H1 (cell line): ENCODE measurements at regions not wholly inside any gene's neighbourhood (a gene's known extent, or its start where the extent isn't known, plus 50 kb on each side); places are given as distances from the start of the nearest gene placed in this dataset.

Experiments used
- CTCF ChIA-PET: fragments of 300-600 bp; sonication (Branson Sonifier 250); formaldehyde crosslinking; loops from one replicate; lab custom pipeline; 2021; ENCODE audit not compliant: partially characterized antibody; lab: Charles Lee
- POLR2A ChIA-PET: fragments of 300-600 bp; sonication (Branson Sonifier 250); formaldehyde crosslinking; loops from one replicate; lab custom pipeline; 2021; ENCODE audit warnings: inconsistent platforms; ENCODE audit not compliant: partially characterized antibody; lab: Charles Lee
- DNase-seq, 2 experiments: peaks; one replicate each; pipeline versions ENCODE4 v3.0.0 to v3.0.0-alpha.2; 2010 to 2022; ENCODE audit warnings: low spot score in 2 of 2, low read depth in 1 of 2, mixed read lengths in 1 of 2
- FAIRE-seq: peaks from 2 replicates; lab custom pipeline; 2011; peaks lifted over from hg19 to GRCh38; lab: Jason Lieb, UNC
- H2AFZ ChIP-seq: 2 replicates; pipeline ENCODE4 v1.8.1; 2012; ENCODE audit warnings: low read length, inconsistent platforms
- H2AK5ac ChIP-seq: 2 replicates; pipeline ENCODE4 v1.6.1; 2013; ENCODE audit warnings: low read depth, low read length
- H2BK120ac ChIP-seq: replicated peaks from 2 replicates; pipeline ENCODE3; 2013; ENCODE audit warnings: low read depth, low read length, inconsistent platforms
- H2BK12ac ChIP-seq: 2 replicates; pipeline ENCODE4 v1.6.1; 2013; ENCODE audit warnings: low read depth, low read length
- H2BK15ac ChIP-seq: 2 replicates; pipeline ENCODE4 v1.6.1; 2013; ENCODE audit warnings: low read length
- H2BK20ac ChIP-seq: 2 replicates; pipeline ENCODE4 v1.6.1; 2013; ENCODE audit warnings: low read length
- H2BK5ac ChIP-seq: 2 replicates; pipeline ENCODE4 v1.6.1; 2013; ENCODE audit warnings: low read depth, low read length
- H3K14ac ChIP-seq: 2 replicates; pipeline ENCODE4 v1.6.1; 2013; ENCODE audit warnings: inconsistent platforms; ENCODE audit not compliant: insufficient read length
- H3K18ac ChIP-seq: 2 replicates; pipeline ENCODE4 v1.6.1; 2013; ENCODE audit warnings: low read length; ENCODE audit errors: extremely low read depth
- H3K23ac ChIP-seq: 2 replicates; pipeline ENCODE4 v1.6.1; 2013; ENCODE audit warnings: inconsistent platforms; ENCODE audit not compliant: insufficient read length
- H3K23me2 ChIP-seq: 2 replicates; pipeline ENCODE4 v1.6.1; 2013; ENCODE audit warnings: low read depth, low read length
- H3K27ac ChIP-seq: 2 replicates; pipeline ENCODE4 v1.6.1; 2011; ENCODE audit warnings: low read depth, low read length, inconsistent platforms
- H3K27me3 ChIP-seq, 4 experiments: replicated peaks in 1 of 4; 1 replicate in 1 of 4; 2 replicates in 3 of 4; pipeline versions ENCODE4 v1.6.1 to v1.8.1; 2011 to 2013; ENCODE audit warnings: low read length in 3 of 4, mild to moderate bottlenecking in 3 of 4, inconsistent platforms in 2 of 4, mixed read lengths in 2 of 4, moderate library complexity in 1 of 4; ENCODE audit not compliant: control insufficient read depth in 3 of 4, insufficient read depth in 3 of 4; ENCODE audit errors: extremely low read depth in 1 of 4
- H3K36me3 ChIP-seq, 4 experiments: 2 replicates each; pipeline versions ENCODE4 v1.6.1 to v1.8.1; 2011 to 2013; ENCODE audit warnings: mild to moderate bottlenecking in 4 of 4, low read length in 3 of 4, moderate library complexity in 2 of 4, control low read depth in 1 of 4, inconsistent platforms in 1 of 4; ENCODE audit not compliant: insufficient read depth in 4 of 4, control insufficient read depth in 2 of 4
- H3K4ac ChIP-seq: replicated peaks from 2 replicates; pipeline ENCODE3; 2013; ENCODE audit warnings: low read length, low read depth, mixed read lengths, inconsistent platforms; ENCODE audit not compliant: insufficient read length
- H3K4me1 ChIP-seq, 4 experiments: replicated peaks in 1 of 4; 1 replicate in 1 of 4; 2 replicates in 3 of 4; pipeline versions ENCODE4 v1.6.1 to v1.8.1; 2011 to 2013; ENCODE audit warnings: low read length in 3 of 4, inconsistent platforms in 2 of 4, mixed read lengths in 1 of 4; ENCODE audit not compliant: insufficient read depth in 4 of 4, control insufficient read depth in 3 of 4
- H3K4me2 ChIP-seq, 2 experiments: 2 replicates each; pipeline versions ENCODE4 v1.6.1 to v1.8.1; 2011 to 2013; ENCODE audit warnings: low read depth in 2 of 2, low read length in 2 of 2, control low read depth in 1 of 2, inconsistent platforms in 1 of 2, mild to moderate bottlenecking in 1 of 2; ENCODE audit not compliant: insufficient read depth in 1 of 2
- H3K4me3 ChIP-seq, 4 experiments: fragments of 200-600, 300-600 bp in 1 of 4; sonication (generic), shearing (Covaris generic), sonication (Bioruptor Twin) in 1 of 4; 2 replicates each; pipeline versions ENCODE4 v1.5.1 to v1.8.1; 2011 to 2016; ENCODE audit warnings: low read length in 4 of 4, low read depth in 3 of 4, control low read depth in 2 of 4, inconsistent platforms in 2 of 4, mild to moderate bottlenecking in 2 of 4, mixed read lengths in 1 of 4, moderate library complexity in 1 of 4; ENCODE audit not compliant: insufficient read depth in 2 of 4; ENCODE audit errors: extremely low read depth in 1 of 4
- H3K56ac ChIP-seq: replicated peaks from 2 replicates; pipeline ENCODE3; 2013; ENCODE audit warnings: low read depth, mild to moderate bottlenecking, mixed read lengths, low read length, inconsistent platforms; ENCODE audit not compliant: insufficient read length
- H3K79me1 ChIP-seq: 2 replicates; pipeline ENCODE4 v1.6.1; 2013; ENCODE audit warnings: low read depth, low read length, control low read depth
- H3K79me2 ChIP-seq, 2 experiments: 2 replicates each; pipeline versions ENCODE4 v1.6.1 to v1.8.1; 2012 to 2013; ENCODE audit warnings: low read length in 2 of 2, mild to moderate bottlenecking in 2 of 2, inconsistent platforms in 1 of 2; ENCODE audit not compliant: insufficient read depth in 2 of 2, control insufficient read depth in 1 of 2
- H3K9ac ChIP-seq, 4 experiments: replicated peaks in 1 of 4; 1 replicate in 1 of 4; 2 replicates in 3 of 4; pipeline versions ENCODE4 v1.6.1 to v1.8.1; 2011 to 2013; ENCODE audit warnings: low read depth in 3 of 4, low read length in 3 of 4, control low read depth in 2 of 4, mild to moderate bottlenecking in 2 of 4, moderate library complexity in 2 of 4, inconsistent platforms in 1 of 4; ENCODE audit errors: extremely low read depth in 1 of 4
- H3K9me3 ChIP-seq, 2 experiments: 2 replicates each; pipeline versions ENCODE4 v1.6.1 to v1.8.1; 2012 to 2013; ENCODE audit warnings: mild to moderate bottlenecking in 2 of 2, moderate library complexity in 2 of 2, control low read depth in 1 of 2, inconsistent platforms in 1 of 2, low read depth in 1 of 2, low read length in 1 of 2, mixed read lengths in 1 of 2; ENCODE audit not compliant: insufficient read depth in 2 of 2
- H4K20me1 ChIP-seq, 2 experiments: replicated peaks in 1 of 2; 2 replicates each; pipeline versions ENCODE3 to v1.8.1; 2011 to 2013; ENCODE audit warnings: inconsistent platforms in 2 of 2, low read length in 2 of 2, mild to moderate bottlenecking in 1 of 2; ENCODE audit not compliant: insufficient read depth in 2 of 2, control insufficient read depth in 1 of 2
- H4K5ac ChIP-seq: 2 replicates; pipeline ENCODE4 v1.6.1; 2013; ENCODE audit warnings: low read length, low read depth, mixed read lengths, inconsistent platforms; ENCODE audit not compliant: insufficient read length
- H4K8ac ChIP-seq: 2 replicates; pipeline ENCODE4 v1.8.0; 2013; ENCODE audit warnings: mild to moderate bottlenecking, moderate library complexity, low read length, inconsistent platforms; ENCODE audit not compliant: insufficient read depth; ENCODE audit errors: extremely low read depth
- H4K91ac ChIP-seq: replicated peaks from 2 replicates; pipeline ENCODE3; 2013; ENCODE audit warnings: low read length, mixed read lengths, inconsistent platforms; ENCODE audit not compliant: insufficient read length
- CEBPB ChIP-seq: IDR thresholded peaks from 2 replicates; pipeline ENCODE4 v1.6.1; 2012; ENCODE audit warnings: low read depth, low read length
- WGBS, 2 experiments: shearing (Covaris generic) in 1 of 2; methylation state at CpG; one replicate each; pipeline versions ENCODE4 v1.1.6 to v1.1.7; 2013 to 2015; ENCODE audit warnings: low lambda C conversion rate in 2 of 2, mixed read lengths in 2 of 2, inconsistent platforms in 1 of 2, low coverage in 1 of 2, missing lambda C conversion rate in 1 of 2; ENCODE audit not compliant: insufficient replicate concordance in 2 of 2, insufficient coverage in 1 of 2, insufficient read length in 1 of 2; ENCODE audit errors: extremely low coverage in 1 of 2, missing lambda C conversion rate in 1 of 2; 5-methylcytosine and 5-hydroxymethylcytosine counted together

- Histone ChIP-seq H4K8ac (no peak overlapping the region), H2BK12ac (no peak overlapping the region), H4K91ac (no peak overlapping the region), H3K4me2 (no peak overlapping the region), H4K20me1 (no peaks in the 10 kb centered on the region), H3K79me2 (no peaks in the 10 kb centered on the region), H3K18ac (no peak overlapping the region), H3K4me3 (no peak overlapping the region), H3K9ac (no peak overlapping the region), H2BK5ac (no peak overlapping the region), H2BK20ac (no peak overlapping the region), H2AK5ac (no peak overlapping the region), H3K4ac (no peak overlapping the region), H3K36me3 (no peaks in the 10 kb centered on the region), H2BK120ac (no peak overlapping the region), H3K9me3 (no peaks in the 10 kb centered on the region), H3K56ac (no peak overlapping the region), H3K14ac (no peak overlapping the region), H4K5ac (no peak overlapping the region), H3K27me3 (no peaks in the 10 kb centered on the region; a peak in 1 of 7 replicates), H3K27ac (no peak overlapping the region), H3K4me1 (peaks cover 0 to 2% (median 0%) of the 10 kb centered on the region in 4 experiments; a peak in 1 of 7 replicates), H3K23me2 (peaks cover 3% of the 10 kb centered on the region; the same call in 1 of the 2 replicates), H3K79me1 (no peaks in the 10 kb centered on the region; the same call in 1 of the 2 replicates), H3K23ac (no peak overlapping the region), H2AFZ (no peak overlapping the region), H2BK15ac (no peak overlapping the region)
- no peak for TF ChIP-seq CEBPB
- WGBS, 2 experiments: 82% methylated on average over 8 of the region's 8 CpGs; no CpG with 5 or more reads in 1 of the 2 experiments
- DNase-seq (no peak), FAIRE-seq (no peak)
- ChIA-PET POLR2A (interaction anchor here (1.2 kb wide), 1 partner anchor 180 kb away, joined by 3 read pairs; no protein-coding TSS in a partner anchor), CTCF (interaction anchor here (1.4 kb wide), 1 partner anchor 92 kb away, joined by 3 read pairs; no protein-coding TSS in a partner anchor)
These were observed 207.0 kb upstream of the PPP2R2D start for GRCh38 chr10:131693766-131694165.
